Left renal cortex interstitium (tissue), 4 donors: ENCODE measurements at regions not wholly inside any gene's neighbourhood (a gene's known extent, or its start where the extent isn't known, plus 50 kb on each side); places are given as distances from the start of the nearest gene placed in this dataset.

Source experiments
- DNase-seq, 4 donors: peaks; one replicate each; pipeline ENCODE4 v3.0.0-alpha.2; 2013; ENCODE audit warnings: low read depth in 4 of 4, low spot score in 2 of 4, missing footprints in 1 of 4

DNA sequence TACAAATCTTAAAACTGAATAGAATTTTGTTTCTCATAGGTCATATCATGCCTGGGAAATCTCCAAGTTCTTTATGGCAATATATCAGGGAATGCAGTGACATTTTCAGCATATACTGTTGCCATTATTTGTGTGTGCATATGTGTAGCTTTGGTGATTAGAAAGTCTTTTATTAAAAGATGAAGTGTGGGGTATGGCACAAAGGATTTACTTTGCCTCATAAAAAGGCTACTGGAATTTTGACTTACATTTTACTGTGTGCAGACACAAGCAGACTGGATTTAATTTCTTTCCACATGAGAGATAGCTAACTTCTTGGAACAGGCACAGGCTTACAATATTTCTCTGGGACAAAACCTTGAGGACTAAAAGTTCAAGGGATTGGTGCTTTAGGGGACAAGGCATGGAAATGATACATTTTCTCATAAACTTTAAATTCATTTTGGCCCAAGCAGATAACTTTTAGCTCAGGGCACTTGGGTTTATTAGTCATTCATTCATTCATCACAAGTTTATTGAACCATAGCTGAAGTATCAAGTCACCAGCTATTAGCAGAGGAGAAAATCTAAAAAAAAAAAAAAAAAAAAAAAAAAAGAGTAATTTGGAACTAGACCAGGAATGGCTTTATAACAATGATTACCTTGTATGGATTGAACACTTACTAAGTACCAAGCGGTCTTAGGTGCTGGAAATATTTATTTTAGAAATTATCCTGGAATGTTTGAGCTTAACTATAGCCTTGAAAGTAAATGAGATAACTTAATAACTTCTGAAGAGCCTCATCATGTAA, 191.5 kb downstream of the SLIT2 start:
- DNase-seq = no peak

GRCh38 chr4:20444599-20445337, 193.1 kb downstream of the SLIT2 start:
- DNase-seq = no peak

- DNase-seq = peak in 3 of 4 donors; percentile 9 to 38 (median 19)
Observed at GRCh38 chr4:20445933-20446723, 194.4 kb downstream of the SLIT2 start.

- DNase-seq = no peak
Observed at GRCh38 chr4:20447103-20447502, 195.4 kb downstream of the SLIT2 start.

DNA sequence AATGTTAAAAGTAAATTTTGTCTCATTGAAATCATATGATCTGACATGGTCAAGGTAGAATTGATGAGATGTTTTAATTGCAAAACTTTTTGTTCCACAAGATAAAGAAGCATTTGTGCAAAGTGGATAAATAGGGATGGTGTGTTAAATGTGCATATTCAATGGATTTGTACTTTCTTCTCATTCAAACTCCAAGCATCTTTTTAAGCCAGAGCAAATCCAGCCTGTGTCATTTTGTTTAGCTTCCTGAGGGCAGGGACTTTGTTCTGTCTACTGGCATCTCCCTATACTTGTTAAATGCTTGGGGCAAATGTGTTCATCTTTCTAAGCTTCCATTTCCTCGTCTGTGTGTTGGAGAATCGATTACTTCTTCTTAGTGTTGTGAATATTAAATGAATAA, 200.3 kb downstream of the SLIT2 start:
- DNase-seq = no peak

DNA sequence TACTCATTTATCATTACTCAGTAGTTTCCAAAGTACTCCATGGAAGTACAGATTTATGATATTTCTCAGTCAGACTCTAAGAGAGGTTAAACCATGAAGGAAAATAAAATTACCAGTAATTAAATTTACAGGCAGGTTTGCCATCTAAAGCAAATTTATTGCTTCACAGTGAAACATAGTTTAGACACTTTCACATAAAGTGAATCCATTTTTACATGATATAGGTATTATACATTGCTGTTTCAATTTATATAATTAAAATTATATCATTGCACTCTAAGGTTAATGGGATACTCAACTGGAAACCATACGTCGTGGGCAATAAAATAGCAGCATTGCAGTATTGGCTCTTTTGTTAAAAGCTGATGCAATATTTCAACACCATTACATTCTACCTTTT, 202.8 kb downstream of the SLIT2 start:
- no peak for DNase-seq

GRCh38 chr4:20456407-20456806, 204.7 kb downstream of the SLIT2 start:
- DNase-seq = no peak

DNA sequence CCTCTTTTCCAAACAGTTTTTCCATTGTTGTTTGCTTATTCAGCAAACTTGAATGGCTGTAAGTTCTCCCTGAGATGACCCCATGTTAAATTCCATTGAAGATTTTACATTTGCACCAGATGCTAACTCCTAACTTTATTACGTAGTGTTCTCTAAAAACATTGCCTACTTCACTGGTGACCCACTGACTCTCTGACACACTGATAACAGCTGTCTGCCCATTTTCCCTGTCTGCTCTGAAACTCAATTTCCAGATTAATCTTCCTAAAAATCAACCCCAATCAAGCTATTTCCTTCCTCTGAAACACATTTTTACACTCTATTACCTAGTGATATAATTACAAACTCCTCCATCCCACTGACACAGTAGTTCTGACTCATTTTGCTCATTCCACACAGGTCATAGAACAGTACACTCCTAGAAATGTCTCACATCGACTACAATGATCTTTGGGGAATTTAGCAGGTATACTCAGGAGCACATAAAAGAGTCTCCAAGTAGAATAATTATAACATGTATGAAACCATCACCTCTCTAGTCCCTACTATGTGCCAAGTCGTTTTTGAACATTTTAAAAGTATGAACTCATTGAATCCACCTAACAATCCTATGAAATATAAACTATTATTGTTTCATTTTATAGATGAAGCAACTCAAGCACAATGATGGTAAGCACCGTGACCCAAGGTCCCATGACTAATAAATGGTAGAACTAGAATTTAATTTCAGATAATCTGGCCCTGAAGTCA, 210.9 kb downstream of the SLIT2 start:
- DNase-seq = no peak

- DNase-seq = no peak
Observed at GRCh38 chr4:20463176-20463430, 211.4 kb downstream of the SLIT2 start.

DNA sequence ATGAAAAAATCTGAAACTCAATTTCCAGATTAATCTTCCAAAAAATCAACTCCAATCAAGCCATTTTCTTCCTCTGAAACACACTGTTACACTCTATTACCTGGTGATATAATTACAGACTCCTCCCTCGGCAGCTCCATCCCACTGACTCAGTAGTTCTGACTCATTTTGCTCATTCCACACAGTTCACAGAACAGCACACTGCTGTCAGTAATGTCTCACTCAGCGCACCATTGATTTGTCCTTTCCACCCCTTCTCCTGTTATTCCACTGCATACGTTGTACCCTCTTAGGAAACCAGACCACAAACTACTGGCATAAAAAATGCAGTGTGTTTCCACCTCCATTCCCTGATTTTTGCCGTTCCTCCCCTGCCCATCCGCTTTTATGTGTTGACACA, 212.7 kb downstream of the SLIT2 start:
- no peak for DNase-seq

GRCh38 chr4:20474119-20474518, 222.4 kb downstream of the SLIT2 start:
- peak in 2 of 4 donors; percentile 6 to 8 for DNase-seq

GRCh38 chr4:20478412-20478811, 221.8 kb upstream of the PACRGL start:
- DNase-seq = no peak

DNA sequence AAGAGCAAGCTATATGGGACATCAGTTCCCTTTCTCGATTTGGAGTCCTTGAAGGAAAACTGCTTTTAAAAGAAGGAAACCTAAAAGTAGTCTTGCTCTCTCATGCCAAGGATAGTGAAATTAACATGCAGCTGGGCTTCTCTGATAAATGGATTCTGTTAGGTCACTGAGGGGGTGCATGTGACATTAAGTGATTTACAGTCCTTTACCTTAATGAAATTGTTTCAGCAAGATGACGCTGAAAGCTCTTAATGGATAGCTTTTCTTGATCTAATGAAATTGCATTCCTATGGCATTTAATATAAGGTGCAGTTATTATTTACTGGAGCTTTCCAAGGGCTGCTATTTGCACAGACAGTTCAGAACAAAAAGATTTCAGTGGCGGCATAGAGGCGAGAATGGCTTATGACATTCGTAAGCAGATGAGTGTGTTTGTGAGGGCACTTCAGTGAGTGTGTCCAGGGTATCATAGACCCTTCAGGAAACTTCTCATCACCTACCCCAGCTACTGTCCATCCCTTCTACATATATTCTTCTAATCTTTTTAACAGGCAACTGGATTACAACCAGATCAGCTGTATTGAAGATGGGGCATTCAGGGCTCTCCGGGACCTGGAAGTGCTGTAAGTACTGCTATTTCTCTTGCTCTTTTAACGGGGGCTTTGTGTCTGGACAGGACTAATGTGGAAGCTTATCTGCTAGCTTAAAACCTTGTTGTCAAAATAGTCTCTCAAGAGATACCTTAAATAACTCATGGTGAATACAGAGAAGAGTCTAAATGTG, 219.9 kb upstream of the PACRGL start:
- DNase-seq = no peak

DNA sequence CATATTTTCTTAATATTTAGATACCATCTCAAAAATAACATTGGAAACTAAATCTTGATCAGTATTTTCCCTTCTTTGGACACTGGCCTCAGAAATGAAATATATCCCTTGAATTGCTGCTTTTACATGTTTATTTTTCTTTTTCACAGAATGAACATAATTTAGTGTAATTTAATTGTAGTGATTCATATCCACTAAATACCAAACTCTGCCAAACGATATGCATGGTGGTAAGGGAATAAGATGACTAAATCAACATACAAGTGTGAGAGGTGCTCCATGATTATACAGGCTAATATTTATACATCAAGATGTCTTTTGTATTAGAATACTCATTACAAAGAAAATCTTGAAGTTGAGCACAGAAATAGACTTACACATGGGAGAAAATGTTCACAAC, 216.8 kb upstream of the PACRGL start:
- DNase-seq = no peak

- no peak for DNase-seq
Observed at GRCh38 chr4:20486433-20486832, 213.8 kb upstream of the PACRGL start.

DNA sequence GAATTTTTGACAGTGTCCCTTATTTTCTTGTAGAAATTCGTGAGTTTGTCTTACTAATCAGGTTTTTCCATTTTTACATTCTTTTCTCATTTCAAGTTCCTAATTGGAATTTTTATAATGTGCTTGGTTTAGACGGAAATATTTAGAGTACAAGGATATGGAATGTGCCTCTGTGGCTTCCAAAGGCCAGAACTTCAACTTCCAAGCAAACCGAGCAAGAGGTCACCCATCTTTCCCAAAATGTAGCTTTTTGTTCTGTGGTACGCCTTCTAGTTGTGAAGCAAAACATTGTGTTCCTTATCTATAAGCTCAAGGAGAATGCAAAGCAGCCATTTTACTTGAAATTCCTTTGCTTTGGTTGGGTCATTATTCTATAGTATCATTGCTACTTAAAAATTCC, 212.8 kb upstream of the PACRGL start:
- no peak for DNase-seq

- DNase-seq = no peak
Observed at GRCh38 chr4:20487852-20488251, 212.4 kb upstream of the PACRGL start.

DNA sequence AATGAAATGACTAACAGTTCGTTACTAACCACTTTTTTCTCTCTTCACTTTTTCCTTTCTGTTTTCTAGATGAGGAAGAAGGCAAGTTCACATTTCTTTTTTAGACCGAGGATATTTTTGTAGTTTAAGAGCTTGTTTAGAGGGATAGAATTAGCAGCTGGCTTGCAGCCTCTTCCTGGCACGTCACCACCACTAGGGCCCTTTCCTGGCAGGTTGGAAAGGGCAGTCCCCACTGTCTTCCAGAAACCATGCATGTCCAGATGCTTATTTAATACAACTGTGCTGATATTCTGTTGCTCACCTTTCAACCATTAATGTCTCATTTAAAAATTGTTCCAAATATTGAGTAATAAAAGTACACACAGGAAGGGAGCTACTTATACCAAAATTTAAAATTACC, 209.5 kb upstream of the PACRGL start:
- DNase-seq = no peak

DNA sequence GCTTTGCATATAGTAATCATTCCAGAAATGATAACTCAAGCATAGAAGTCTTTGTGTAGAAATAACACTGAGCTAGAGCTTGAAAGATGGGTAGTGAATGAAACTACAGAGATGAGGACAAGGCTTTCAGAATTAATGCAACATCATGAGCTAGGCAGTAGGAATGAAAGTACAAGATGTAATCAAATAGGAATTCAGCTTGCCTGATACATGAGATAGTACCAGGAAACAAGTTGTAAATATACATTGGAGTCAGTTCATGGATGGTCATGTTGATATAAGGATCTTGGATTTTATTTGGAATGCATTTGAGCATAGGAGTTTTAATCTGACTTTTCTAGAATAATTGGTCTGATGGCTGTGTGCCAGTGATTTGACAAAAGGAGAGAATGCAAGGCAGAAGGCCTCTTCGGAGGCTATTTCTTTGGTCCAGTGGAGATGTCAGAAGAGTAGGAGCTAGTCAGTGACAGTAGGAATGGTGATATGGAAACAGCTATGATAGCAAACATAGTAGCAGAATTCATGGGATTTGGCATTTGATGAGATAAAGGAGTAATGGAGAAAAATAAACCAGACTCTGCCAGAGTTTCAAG, 206.4 kb upstream of the PACRGL start:
- DNase-seq = no peak

DNA sequence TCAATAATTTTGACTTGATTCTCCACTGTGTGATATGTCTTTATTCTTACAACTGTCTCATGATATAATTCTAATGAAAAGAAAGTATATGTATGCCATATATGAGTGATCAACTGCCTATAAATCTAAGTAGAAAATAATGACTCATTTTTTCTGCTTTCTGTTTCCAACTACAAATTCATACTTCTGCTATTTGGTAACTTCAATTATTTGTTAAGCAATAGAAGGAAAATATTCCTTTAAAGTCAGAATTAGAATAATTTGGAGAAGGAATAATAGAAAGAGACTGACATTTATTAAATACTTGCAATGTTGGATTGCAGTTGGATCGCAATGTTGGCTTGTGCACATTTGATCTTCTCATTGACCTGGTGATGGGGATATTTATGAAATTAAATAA, 204.2 kb upstream of the PACRGL start:
- DNase-seq = no peak
